ENCODE measurements at regions not wholly inside any gene's neighbourhood (a gene's known extent, or its start where the extent isn't known, plus 50 kb on each side); places are given as distances from the start of the nearest gene placed in this dataset.

DNA sequence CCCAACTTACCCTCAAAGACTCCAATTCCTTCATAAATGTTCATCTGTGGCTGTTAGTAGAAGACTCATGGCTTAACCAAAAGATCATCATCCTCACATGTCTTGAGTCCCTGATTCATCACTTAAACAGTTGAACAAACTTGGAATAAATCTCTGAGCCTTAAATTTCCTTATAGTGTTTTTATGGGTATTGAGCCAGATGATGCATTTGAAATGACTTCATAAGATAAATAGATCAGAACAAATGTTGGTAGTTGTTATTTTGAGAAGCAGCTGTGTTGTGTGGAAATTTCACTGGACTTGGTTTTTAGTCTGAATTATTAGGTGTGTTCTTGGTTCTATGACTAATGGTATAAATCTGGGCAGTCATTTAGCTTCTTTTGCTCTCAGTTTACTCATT lies 236.2 kb downstream of the NNT start:
- Histone ChIP-seq H4K20me1 (ENCODE audit: insufficient read depth) (no peaks in the 10 kb centered on the region), H3K4me1 (replicated peaks; ENCODE audit: insufficient read depth) (no peaks in the 10 kb centered on the region), H3F3A (ENCODE audit: insufficient read depth, low read depth) (no peaks in the 10 kb centered on the region), H3K9me3 (ENCODE audit: insufficient read depth, low read depth) (no peaks in the 10 kb centered on the region), H3K4me2 (no peak overlapping the region), H3K79me2 (ENCODE audit: low read depth) (no peaks in the 10 kb centered on the region), H3K4me3 (no peak overlapping the region), H2AFZ (no peak overlapping the region), H3K27ac (no peak overlapping the region), H3K27me3 (ENCODE audit: insufficient read depth, low read depth) (0 out of 2 replicates have a peak, but pooled peaks cover 5% of the 10 kb centered on the region), H3K36me3 (ENCODE audit: low read depth) (no peaks in the 10 kb centered on the region), H3K9me2 (ENCODE audit: insufficient read depth) (no peaks in the 10 kb centered on the region)
- ChIA-PET POLR2A (ENCODE audit: unreplicated experiment) (no interaction called here), CTCF (no interaction called here)
- no peak for DNase-seq
- intact Hi-C loops (cut with micrococcal nuclease; ENCODE audit: unreplicated experiment) = no loop called here
- no TSS peak for BruUV-seq (replicated peaks)
- TF ChIP-seq, protein P1, sequence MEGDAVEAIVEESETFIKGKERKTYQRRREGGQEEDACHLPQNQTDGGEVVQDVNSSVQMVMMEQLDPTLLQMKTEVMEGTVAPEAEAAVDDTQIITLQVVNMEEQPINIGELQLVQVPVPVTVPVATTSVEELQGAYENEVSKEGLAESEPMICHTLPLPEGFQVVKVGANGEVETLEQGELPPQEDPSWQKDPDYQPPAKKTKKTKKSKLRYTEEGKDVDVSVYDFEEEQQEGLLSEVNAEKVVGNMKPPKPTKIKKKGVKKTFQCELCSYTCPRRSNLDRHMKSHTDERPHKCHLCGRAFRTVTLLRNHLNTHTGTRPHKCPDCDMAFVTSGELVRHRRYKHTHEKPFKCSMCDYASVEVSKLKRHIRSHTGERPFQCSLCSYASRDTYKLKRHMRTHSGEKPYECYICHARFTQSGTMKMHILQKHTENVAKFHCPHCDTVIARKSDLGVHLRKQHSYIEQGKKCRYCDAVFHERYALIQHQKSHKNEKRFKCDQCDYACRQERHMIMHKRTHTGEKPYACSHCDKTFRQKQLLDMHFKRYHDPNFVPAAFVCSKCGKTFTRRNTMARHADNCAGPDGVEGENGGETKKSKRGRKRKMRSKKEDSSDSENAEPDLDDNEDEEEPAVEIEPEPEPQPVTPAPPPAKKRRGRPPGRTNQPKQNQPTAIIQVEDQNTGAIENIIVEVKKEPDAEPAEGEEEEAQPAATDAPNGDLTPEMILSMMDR (conservative IDR thresholded peaks at IDR 0.05) = no peak
- no peak for TF ChIP-seq EZH2 (IDR thresholded peaks at IDR 0.05; ENCODE audit: low read depth)

DNA sequence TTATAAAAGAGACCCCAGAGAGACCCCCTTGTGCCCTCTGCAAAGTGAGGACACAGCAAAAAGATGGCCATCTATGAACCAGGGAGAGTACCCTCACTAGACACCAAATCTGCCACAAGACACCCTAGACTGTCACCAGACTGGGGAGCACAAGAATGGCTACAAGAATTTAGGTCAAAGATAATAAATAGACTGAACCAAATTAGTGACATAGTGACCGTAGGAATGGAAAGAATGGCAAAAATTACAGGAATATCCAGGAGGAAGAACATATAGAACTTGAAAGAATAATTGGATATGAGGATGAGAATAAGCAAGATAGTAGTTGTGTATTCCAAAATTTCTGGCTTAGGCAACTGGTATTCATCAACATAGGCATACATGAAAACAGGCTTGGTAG lies 235.0 kb downstream of the NNT start:
- Histone ChIP-seq H3K27me3 (ENCODE audit: insufficient read depth, low read depth) (0 out of 2 replicates have a peak, but pooled peaks cover 5% of the 10 kb centered on the region), H3K36me3 (ENCODE audit: low read depth) (no peaks in the 10 kb centered on the region), H3K79me2 (ENCODE audit: low read depth) (no peaks in the 10 kb centered on the region), H3K4me3 (no peak overlapping the region), H3K9me2 (ENCODE audit: insufficient read depth) (no peaks in the 10 kb centered on the region), H4K20me1 (ENCODE audit: insufficient read depth) (no peaks in the 10 kb centered on the region), H3F3A (ENCODE audit: insufficient read depth, low read depth) (no peaks in the 10 kb centered on the region), H2AFZ (no peak overlapping the region), H3K4me1 (replicated peaks; ENCODE audit: insufficient read depth) (no peaks in the 10 kb centered on the region), H3K27ac (no peak overlapping the region), H3K9me3 (ENCODE audit: insufficient read depth, low read depth) (no peaks in the 10 kb centered on the region), H3K4me2 (no peak overlapping the region)
- no TSS peak for BruUV-seq (replicated peaks)
- DNase-seq = no peak
- CTCF ChIA-PET = no interaction called here
- POLR2A ChIA-PET (ENCODE audit: unreplicated experiment) = no interaction called here
- TF ChIP-seq, protein P1 (conservative IDR thresholded peaks at IDR 0.05) = no peak
- TF ChIP-seq EZH2 (IDR thresholded peaks at IDR 0.05; ENCODE audit: low read depth) = no peak
- intact Hi-C loops (cut with micrococcal nuclease; ENCODE audit: unreplicated experiment) = no loop called here

DNA sequence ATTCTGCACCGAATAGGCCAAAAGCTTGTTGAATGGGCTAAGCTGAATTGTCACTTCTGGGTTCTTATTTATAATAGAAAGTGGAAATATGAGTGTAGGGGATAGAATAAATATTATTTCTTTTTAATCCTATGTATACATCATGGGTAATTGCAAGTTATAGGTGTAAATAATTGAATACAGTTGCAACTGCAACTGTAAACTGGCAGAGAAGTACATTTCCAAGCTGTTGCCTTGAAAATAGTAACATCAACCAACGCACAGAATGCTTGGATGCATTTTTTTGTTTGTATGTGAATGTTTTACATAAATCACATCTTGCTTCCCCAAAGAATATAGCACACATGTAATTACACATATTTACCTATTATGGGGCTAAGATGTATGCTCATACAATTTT lies 234.1 kb downstream of the NNT start:
- H3F3A ChIP-seq (ENCODE audit: insufficient read depth, low read depth) = no peaks in the 10 kb centered on the region
- CTCF ChIA-PET = no interaction called here
- no peaks in the 10 kb centered on the region for H3K9me2 ChIP-seq (ENCODE audit: insufficient read depth)
- no peaks in the 10 kb centered on the region for H3K9me3 ChIP-seq (ENCODE audit: insufficient read depth, low read depth)
- no peak overlapping the region for H2AFZ ChIP-seq
- no peak overlapping the region for H3K4me2 ChIP-seq
- no peak overlapping the region for H3K27ac ChIP-seq
- 0 out of 2 replicates have a peak, but pooled peaks cover 5% of the 10 kb centered on the region for H3K27me3 ChIP-seq (ENCODE audit: insufficient read depth, low read depth)
- H3K4me1 ChIP-seq (replicated peaks; ENCODE audit: insufficient read depth) = no peaks in the 10 kb centered on the region
- H4K20me1 ChIP-seq (ENCODE audit: insufficient read depth) = no peaks in the 10 kb centered on the region
- H3K79me2 ChIP-seq (ENCODE audit: low read depth) = no peaks in the 10 kb centered on the region
- H3K36me3 ChIP-seq (ENCODE audit: low read depth) = no peaks in the 10 kb centered on the region
- DNase-seq = no peak
- POLR2A ChIA-PET (ENCODE audit: unreplicated experiment) = no interaction called here
- no TSS peak for BruUV-seq (replicated peaks)
- no peak for TF ChIP-seq EZH2 (IDR thresholded peaks at IDR 0.05; ENCODE audit: low read depth)
- TF ChIP-seq, protein P1 (conservative IDR thresholded peaks at IDR 0.05) = no peak
- H3K4me3 ChIP-seq = no peak overlapping the region
- intact Hi-C loops (cut with micrococcal nuclease; ENCODE audit: unreplicated experiment) = no loop called here

Measured in PC-9 (cell line).